ENCODE measurements at regions not wholly inside any gene's neighbourhood (a gene's known extent, or its start where the extent isn't known, plus 50 kb on each side); places are given as distances from the start of the nearest gene placed in this dataset.

DNA sequence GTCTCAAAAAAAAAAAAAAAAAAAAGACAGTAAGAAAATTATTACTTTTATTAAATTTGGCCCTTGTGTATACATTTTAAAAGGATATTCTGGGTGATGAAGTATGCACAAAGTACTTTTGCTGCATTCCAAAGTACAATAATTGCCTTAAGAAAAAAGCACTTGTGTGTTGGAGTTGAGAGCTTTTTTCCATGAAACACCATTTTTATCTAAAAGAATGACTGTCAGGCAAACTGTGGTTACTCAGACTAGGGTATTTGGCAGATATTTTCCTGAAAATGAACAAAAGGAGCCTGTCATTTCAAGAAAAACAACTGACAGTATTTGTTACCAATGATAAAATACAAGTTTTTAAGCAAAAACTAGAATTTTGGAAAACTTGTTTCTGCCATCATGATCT is 84.3 kb upstream of the PTPN3 start:
- H3K4me3 ChIP-seq (ENCODE audit: low read length), result no peak overlapping the region
- no peaks in the 10 kb centered on the region for H3K4me1 ChIP-seq (ENCODE audit: control insufficient read depth, insufficient read depth, low read length)
- peaks cover 2% of the 10 kb centered on the region for H3K27me3 ChIP-seq (ENCODE audit: control insufficient read depth, insufficient read depth, low read length)
- H3K4me3 Mint-ChIP-seq, result no peak overlapping the region
- no peak overlapping the region for H3K27ac ChIP-seq (ENCODE audit: low read length)
- ATAC-seq (no peak), DNase-seq (no peak)
- H3K9me3 Mint-ChIP-seq, result peaks cover 0 to 2% of the 10 kb centered on the region in 2 donors
- intact Hi-C loops (cut with micrococcal nuclease), result no loop called here
- peaks cover 3 to 7% of the 10 kb centered on the region in 2 donors for H3K27me3 Mint-ChIP-seq (ENCODE audit: low read depth in 2 of 2)
- no peak overlapping the region for H3K27ac Mint-ChIP-seq
- H3K36me3 Mint-ChIP-seq, result no peaks in the 10 kb centered on the region
- H3K9me3 ChIP-seq (ENCODE audit: control insufficient read depth, insufficient read depth, low read length), result no peaks in the 10 kb centered on the region
- TF ChIP-seq, protein P1, sequence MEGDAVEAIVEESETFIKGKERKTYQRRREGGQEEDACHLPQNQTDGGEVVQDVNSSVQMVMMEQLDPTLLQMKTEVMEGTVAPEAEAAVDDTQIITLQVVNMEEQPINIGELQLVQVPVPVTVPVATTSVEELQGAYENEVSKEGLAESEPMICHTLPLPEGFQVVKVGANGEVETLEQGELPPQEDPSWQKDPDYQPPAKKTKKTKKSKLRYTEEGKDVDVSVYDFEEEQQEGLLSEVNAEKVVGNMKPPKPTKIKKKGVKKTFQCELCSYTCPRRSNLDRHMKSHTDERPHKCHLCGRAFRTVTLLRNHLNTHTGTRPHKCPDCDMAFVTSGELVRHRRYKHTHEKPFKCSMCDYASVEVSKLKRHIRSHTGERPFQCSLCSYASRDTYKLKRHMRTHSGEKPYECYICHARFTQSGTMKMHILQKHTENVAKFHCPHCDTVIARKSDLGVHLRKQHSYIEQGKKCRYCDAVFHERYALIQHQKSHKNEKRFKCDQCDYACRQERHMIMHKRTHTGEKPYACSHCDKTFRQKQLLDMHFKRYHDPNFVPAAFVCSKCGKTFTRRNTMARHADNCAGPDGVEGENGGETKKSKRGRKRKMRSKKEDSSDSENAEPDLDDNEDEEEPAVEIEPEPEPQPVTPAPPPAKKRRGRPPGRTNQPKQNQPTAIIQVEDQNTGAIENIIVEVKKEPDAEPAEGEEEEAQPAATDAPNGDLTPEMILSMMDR (IDR thresholded peaks at IDR 0.05), result no peak
- no peaks in the 10 kb centered on the region for H3K36me3 ChIP-seq (ENCODE audit: control insufficient read depth, insufficient read depth, low read length)
- H3K4me1 Mint-ChIP-seq, result no peaks in the 10 kb centered on the region

DNA sequence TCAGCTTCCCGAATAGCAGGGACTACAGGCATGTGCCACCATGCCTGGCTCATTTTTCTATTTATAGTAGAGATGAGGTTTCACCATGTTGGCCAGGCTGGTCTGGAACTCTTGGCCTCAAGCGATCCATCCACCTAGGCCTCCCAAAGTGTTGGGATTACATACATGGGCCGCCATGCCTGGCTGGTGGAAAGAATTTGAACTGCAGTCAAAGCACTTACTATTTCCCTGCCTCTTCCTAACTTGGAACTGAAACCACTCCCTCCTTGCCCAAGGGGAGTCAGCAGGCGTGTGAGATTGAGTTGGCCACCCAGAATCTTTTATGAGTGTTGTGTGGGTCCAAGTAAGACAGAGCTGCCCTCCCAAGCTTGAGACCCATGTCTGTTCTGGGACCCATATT is 86.1 kb upstream of the PTPN3 start:
- H3K27ac ChIP-seq (ENCODE audit: low read length), result no peak overlapping the region
- peaks cover 4% of the 10 kb centered on the region for H3K27me3 ChIP-seq (ENCODE audit: control insufficient read depth, insufficient read depth, low read length)
- ATAC-seq (no peak), DNase-seq (no peak)
- 71% methylated on average over 3 of the region's 4 CpGs for WGBS (ENCODE audit: insufficient coverage)
- H3K4me1 ChIP-seq (ENCODE audit: control insufficient read depth, insufficient read depth, low read length), result no peaks in the 10 kb centered on the region
- TF ChIP-seq, protein P1 (IDR thresholded peaks at IDR 0.05), result no peak
- peaks cover 0 to 2% of the 10 kb centered on the region in 2 donors for H3K9me3 Mint-ChIP-seq
- no peaks in the 10 kb centered on the region for H3K9me3 ChIP-seq (ENCODE audit: control insufficient read depth, insufficient read depth, low read length)
- no peaks in the 10 kb centered on the region for H3K4me1 Mint-ChIP-seq
- H3K36me3 Mint-ChIP-seq, result no peaks in the 10 kb centered on the region
- no peak overlapping the region for H3K4me3 ChIP-seq (ENCODE audit: low read length)
- no peak overlapping the region for H3K4me3 Mint-ChIP-seq
- intact Hi-C loops (cut with micrococcal nuclease), result no loop called here
- H3K27ac Mint-ChIP-seq, result no peak overlapping the region
- no peaks in the 10 kb centered on the region for H3K36me3 ChIP-seq (ENCODE audit: control insufficient read depth, insufficient read depth, low read length)
- peaks cover 0 to 7% of the 10 kb centered on the region in 2 donors for H3K27me3 Mint-ChIP-seq (ENCODE audit: low read depth in 2 of 2)

DNA sequence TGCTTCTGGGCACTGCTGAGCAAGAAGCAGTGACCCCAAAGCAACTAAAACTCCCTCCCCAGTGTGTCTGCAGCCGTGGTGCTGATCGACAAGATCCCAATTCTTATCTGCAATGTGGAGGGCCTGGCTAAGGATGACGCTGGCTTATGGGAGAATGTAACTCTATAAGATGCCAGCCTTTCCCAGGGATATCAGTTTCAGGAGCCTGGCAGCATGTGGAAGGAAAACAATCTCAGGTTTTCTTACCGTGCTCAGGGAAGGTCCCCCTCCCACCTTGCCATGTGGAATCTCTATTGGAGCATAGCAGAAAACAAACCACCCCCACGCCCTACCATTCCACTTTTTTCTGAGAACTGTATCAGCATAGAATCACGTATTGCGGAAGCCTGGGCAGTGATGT is 87.7 kb upstream of the PTPN3 start:
- ATAC-seq (no peak), DNase-seq (no peak)
- no peaks in the 10 kb centered on the region for H3K36me3 Mint-ChIP-seq
- H3K27me3 Mint-ChIP-seq (ENCODE audit: low read depth in 2 of 2), result peaks cover 0 to 7% of the 10 kb centered on the region in 2 donors
- Histone ChIP-seq H3K4me1 (ENCODE audit: control insufficient read depth, insufficient read depth, low read length) (no peaks in the 10 kb centered on the region), H3K9me3 (ENCODE audit: control insufficient read depth, insufficient read depth, low read length) (no peaks in the 10 kb centered on the region), H3K27ac (ENCODE audit: low read length) (no peak overlapping the region), H3K36me3 (ENCODE audit: control insufficient read depth, insufficient read depth, low read length) (no peaks in the 10 kb centered on the region), H3K27me3 (ENCODE audit: control insufficient read depth, insufficient read depth, low read length) (peaks cover 4% of the 10 kb centered on the region), H3K4me3 (ENCODE audit: low read length) (no peak overlapping the region)
- 82% methylated on average over 7 of the region's 7 CpGs for WGBS (ENCODE audit: insufficient coverage)
- TF ChIP-seq, protein P1 (IDR thresholded peaks at IDR 0.05), result no peak
- H3K4me3 Mint-ChIP-seq, result no peak overlapping the region
- H3K9me3 Mint-ChIP-seq, result peaks cover 0 to 4% of the 10 kb centered on the region in 2 donors
- intact Hi-C loops (cut with micrococcal nuclease), result no loop called here
- H3K4me1 Mint-ChIP-seq, result no peaks in the 10 kb centered on the region
- no peak overlapping the region for H3K27ac Mint-ChIP-seq

DNA sequence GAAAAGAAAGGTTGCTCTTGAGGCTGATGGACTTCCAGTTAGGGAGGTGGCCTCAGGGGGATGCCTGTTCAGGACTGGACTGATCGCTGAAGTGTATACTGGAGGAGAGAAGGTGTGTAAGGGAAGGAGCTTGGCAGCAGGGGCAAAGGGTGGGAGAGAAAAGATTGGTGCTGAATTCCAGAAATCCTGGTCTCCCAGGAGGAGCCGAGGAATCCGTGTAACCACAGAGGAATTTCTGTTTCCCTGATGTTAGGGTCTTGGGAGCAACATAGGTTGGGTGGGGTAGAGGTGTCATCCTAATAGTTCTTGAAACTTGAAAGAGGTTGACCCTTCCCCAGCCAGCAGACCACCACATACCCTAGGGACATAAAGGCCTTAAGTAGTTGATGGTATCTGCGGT is 88.9 kb upstream of the PTPN3 start:
- intact Hi-C loops (cut with micrococcal nuclease), result no loop called here
- Histone ChIP-seq H3K27me3 (ENCODE audit: control insufficient read depth, insufficient read depth, low read length) (peaks cover 4% of the 10 kb centered on the region), H3K27ac (ENCODE audit: low read length) (no peak overlapping the region), H3K4me3 (ENCODE audit: low read length) (no peak overlapping the region), H3K36me3 (ENCODE audit: control insufficient read depth, insufficient read depth, low read length) (no peaks in the 10 kb centered on the region), H3K9me3 (ENCODE audit: control insufficient read depth, insufficient read depth, low read length) (no peaks in the 10 kb centered on the region), H3K4me1 (ENCODE audit: control insufficient read depth, insufficient read depth, low read length) (no peaks in the 10 kb centered on the region)
- WGBS (ENCODE audit: insufficient coverage), result 80% methylated on average over 4 of the region's 4 CpGs
- DNase-seq (no peak), ATAC-seq (no peak)
- Mint-ChIP-seq H3K4me3 (no peak overlapping the region), H3K4me1 (no peaks in the 10 kb centered on the region), H3K27me3 (ENCODE audit: low read depth in 2 of 2) (peaks cover 0 to 7% of the 10 kb centered on the region in 2 donors), H3K9me3 (peaks cover 0 to 4% of the 10 kb centered on the region in 2 donors), H3K27ac (no peak overlapping the region), H3K36me3 (no peaks in the 10 kb centered on the region)
- TF ChIP-seq, protein P1 (IDR thresholded peaks at IDR 0.05), result no peak

All from natural killer cell (primary cell).